Ishikawa (cell line): ENCODE measurements at regions not wholly inside any gene's neighbourhood (a gene's known extent, or its start where the extent isn't known, plus 50 kb on each side); places are given as distances from the start of the nearest gene placed in this dataset.

Source experiments
- CREB1 ChIP-seq: IDR thresholded peaks from 2 replicates; pipeline ENCODE4 v1.6.1; 2012; ENCODE audit warnings: low read depth
- EGR1 ChIP-seq: IDR thresholded peaks from 2 replicates; pipeline ENCODE4 v1.6.1; 2012
- EP300 ChIP-seq: IDR thresholded peaks from 2 replicates; pipeline ENCODE4 v1.6.1; 2012; ENCODE audit warnings: borderline replicate concordance
- RAD21 ChIP-seq: IDR thresholded peaks from 2 replicates; pipeline ENCODE4 v1.6.1; 2012; ENCODE audit warnings: low read depth
- YY1 ChIP-seq: IDR thresholded peaks from 2 replicates; pipeline ENCODE4 v1.6.1; 2012; ENCODE audit warnings: low read depth
- TF ChIP-seq, protein P1 (sequence below): IDR thresholded peaks from 2 replicates; pipeline ENCODE4 v1.6.1; 2012
- TF ChIP-seq, protein P2 (sequence below): IDR thresholded peaks from 2 replicates; pipeline ENCODE4 v1.6.1; 2012
- TF ChIP-seq, protein P3 (sequence below): IDR thresholded peaks from 2 replicates; pipeline ENCODE4 v1.6.1; 2012; ENCODE audit warnings: low read depth, mild to moderate bottlenecking

DNA sequence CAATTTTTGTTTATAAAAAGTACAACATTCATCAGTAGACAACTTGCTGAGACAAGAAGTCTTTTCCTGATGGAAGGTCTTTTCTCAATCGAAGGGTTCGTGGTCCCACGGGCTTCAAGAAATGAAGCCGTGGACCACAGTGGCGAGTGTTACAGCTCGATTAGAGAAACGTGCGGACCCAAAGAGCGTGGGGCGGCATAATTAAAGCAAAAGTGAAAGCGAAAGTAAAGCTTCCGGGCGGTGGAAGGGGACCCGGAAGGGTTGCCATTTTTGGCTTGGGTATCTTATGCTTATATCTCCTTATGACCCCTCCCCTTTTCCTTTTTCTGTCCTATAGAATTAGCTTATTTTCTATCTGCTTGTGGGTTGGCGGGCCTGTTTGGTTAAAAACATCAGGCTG lies 2309.4 kb upstream of the ACO1 start:
- TF ChIP-seq EGR1 (no peak), CREB1 (no peak), RAD21 (no peak), YY1 (no peak), EP300 (no peak)
- TF ChIP-seq, protein P1, sequence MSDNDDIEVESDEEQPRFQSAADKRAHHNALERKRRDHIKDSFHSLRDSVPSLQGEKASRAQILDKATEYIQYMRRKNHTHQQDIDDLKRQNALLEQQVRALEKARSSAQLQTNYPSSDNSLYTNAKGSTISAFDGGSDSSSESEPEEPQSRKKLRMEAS, result no peak
- TF ChIP-seq, protein P2, sequence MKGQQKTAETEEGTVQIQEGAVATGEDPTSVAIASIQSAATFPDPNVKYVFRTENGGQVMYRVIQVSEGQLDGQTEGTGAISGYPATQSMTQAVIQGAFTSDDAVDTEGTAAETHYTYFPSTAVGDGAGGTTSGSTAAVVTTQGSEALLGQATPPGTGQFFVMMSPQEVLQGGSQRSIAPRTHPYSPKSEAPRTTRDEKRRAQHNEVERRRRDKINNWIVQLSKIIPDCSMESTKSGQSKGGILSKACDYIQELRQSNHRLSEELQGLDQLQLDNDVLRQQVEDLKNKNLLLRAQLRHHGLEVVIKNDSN, result no peak
- TF ChIP-seq, protein P3, sequence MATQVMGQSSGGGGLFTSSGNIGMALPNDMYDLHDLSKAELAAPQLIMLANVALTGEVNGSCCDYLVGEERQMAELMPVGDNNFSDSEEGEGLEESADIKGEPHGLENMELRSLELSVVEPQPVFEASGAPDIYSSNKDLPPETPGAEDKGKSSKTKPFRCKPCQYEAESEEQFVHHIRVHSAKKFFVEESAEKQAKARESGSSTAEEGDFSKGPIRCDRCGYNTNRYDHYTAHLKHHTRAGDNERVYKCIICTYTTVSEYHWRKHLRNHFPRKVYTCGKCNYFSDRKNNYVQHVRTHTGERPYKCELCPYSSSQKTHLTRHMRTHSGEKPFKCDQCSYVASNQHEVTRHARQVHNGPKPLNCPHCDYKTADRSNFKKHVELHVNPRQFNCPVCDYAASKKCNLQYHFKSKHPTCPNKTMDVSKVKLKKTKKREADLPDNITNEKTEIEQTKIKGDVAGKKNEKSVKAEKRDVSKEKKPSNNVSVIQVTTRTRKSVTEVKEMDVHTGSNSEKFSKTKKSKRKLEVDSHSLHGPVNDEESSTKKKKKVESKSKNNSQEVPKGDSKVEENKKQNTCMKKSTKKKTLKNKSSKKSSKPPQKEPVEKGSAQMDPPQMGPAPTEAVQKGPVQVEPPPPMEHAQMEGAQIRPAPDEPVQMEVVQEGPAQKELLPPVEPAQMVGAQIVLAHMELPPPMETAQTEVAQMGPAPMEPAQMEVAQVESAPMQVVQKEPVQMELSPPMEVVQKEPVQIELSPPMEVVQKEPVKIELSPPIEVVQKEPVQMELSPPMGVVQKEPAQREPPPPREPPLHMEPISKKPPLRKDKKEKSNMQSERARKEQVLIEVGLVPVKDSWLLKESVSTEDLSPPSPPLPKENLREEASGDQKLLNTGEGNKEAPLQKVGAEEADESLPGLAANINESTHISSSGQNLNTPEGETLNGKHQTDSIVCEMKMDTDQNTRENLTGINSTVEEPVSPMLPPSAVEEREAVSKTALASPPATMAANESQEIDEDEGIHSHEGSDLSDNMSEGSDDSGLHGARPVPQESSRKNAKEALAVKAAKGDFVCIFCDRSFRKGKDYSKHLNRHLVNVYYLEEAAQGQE, result no peak
